ENCODE measurements at regions not wholly inside any gene's neighbourhood (a gene's known extent, or its start where the extent isn't known, plus 50 kb on each side); places are given as distances from the start of the nearest gene placed in this dataset.

GRCh38 chr3:83002869-83003445 lies 1241.5 kb upstream of the GBE1 start:
- Histone ChIP-seq H4K8ac (ENCODE audit: low read depth, low read length) (no peak overlapping the region), H3K4ac (ENCODE audit: low read depth, low read length) (no peak overlapping the region)
- WGBS (ENCODE audit: extremely low coverage, insufficient coverage, low lambda C conversion rate) = 100% methylated on average over 1 of the region's 3 CpGs

GRCh38 chr3:82999777-83000176 lies 1238.3 kb upstream of the GBE1 start:
- Histone ChIP-seq H3K27me3 (ENCODE audit: insufficient read depth, low read length, poor library complexity) (no peaks in the 10 kb centered on the region), H3K4me2 (ENCODE audit: low read length) (no peak overlapping the region), H2BK15ac (replicated peaks; ENCODE audit: low read depth) (no peak overlapping the region), H2BK120ac (ENCODE audit: low read depth, low read length) (no peak overlapping the region), H3K79me2 (ENCODE audit: control insufficient read depth, insufficient read depth, low read length) (no peaks in the 10 kb centered on the region), H3K36me3 (ENCODE audit: control insufficient read depth, insufficient read depth, low read length) (no peaks in the 10 kb centered on the region), H3K4me1 (ENCODE audit: control insufficient read depth, low read depth, low read length) (no peaks in the 10 kb centered on the region), H3K9ac (ENCODE audit: low read length) (no peak overlapping the region), H4K8ac (ENCODE audit: low read depth, low read length) (no peak overlapping the region), H3K18ac (ENCODE audit: low read length) (no peak overlapping the region), H3K56ac (ENCODE audit: low read length) (no peak overlapping the region), H4K5ac (ENCODE audit: low read length) (no peak overlapping the region), H3K4me3 (ENCODE audit: low read length) (no peak overlapping the region), H2AK5ac (ENCODE audit: low read length) (no peak overlapping the region), H3K4ac (ENCODE audit: low read depth, low read length) (no peak overlapping the region), H3K27ac (ENCODE audit: low read depth, low read length) (no peak overlapping the region), H2BK5ac (ENCODE audit: low read length) (no peak overlapping the region), H3K23ac (ENCODE audit: low read length) (no peak overlapping the region), H3K79me1 (ENCODE audit: low read length) (no peaks in the 10 kb centered on the region)
- WGBS (ENCODE audit: extremely low coverage, insufficient coverage, low lambda C conversion rate) = no CpG with 5 or more reads among the region's 1 CpG
- no peak for DNase-seq

More at GRCh38 chr3:83002869-83003445, 1241.5 kb upstream of the GBE1 start:
- Histone ChIP-seq H3K27ac (ENCODE audit: low read depth, low read length) (no peak overlapping the region), H2AK5ac (ENCODE audit: low read length) (no peak overlapping the region), H2BK15ac (replicated peaks; ENCODE audit: low read depth) (no peak overlapping the region), H3K79me1 (ENCODE audit: low read length) (no peaks in the 10 kb centered on the region), H3K4me3 (ENCODE audit: low read length) (no peak overlapping the region), H2BK5ac (ENCODE audit: low read length) (no peak overlapping the region), H4K5ac (ENCODE audit: low read length) (no peak overlapping the region), H3K36me3 (ENCODE audit: control insufficient read depth, insufficient read depth, low read length) (no peaks in the 10 kb centered on the region), H3K56ac (ENCODE audit: low read length) (no peak overlapping the region), H3K79me2 (ENCODE audit: control insufficient read depth, insufficient read depth, low read length) (no peaks in the 10 kb centered on the region), H3K4me1 (ENCODE audit: control insufficient read depth, low read depth, low read length) (no peaks in the 10 kb centered on the region), H3K27me3 (ENCODE audit: insufficient read depth, low read length, poor library complexity) (no peaks in the 10 kb centered on the region), H3K23ac (ENCODE audit: low read length) (no peak overlapping the region), H3K4me2 (ENCODE audit: low read length) (no peak overlapping the region), H2BK120ac (ENCODE audit: low read depth, low read length) (no peak overlapping the region), H3K9ac (ENCODE audit: low read length) (no peak overlapping the region), H3K18ac (ENCODE audit: low read length) (no peak overlapping the region)
- DNase-seq = no peak

GRCh38 chr3:82978368-82978767 lies 1216.9 kb upstream of the GBE1 start:
- H3K4ac ChIP-seq (ENCODE audit: low read depth, low read length) = no peak overlapping the region
- no peak overlapping the region for H4K5ac ChIP-seq (ENCODE audit: low read length)
- H3K4me1 ChIP-seq (ENCODE audit: control insufficient read depth, low read depth, low read length) = no peaks in the 10 kb centered on the region
- H2BK120ac ChIP-seq (ENCODE audit: low read depth, low read length) = no peak overlapping the region
- H4K8ac ChIP-seq (ENCODE audit: low read depth, low read length) = no peak overlapping the region
- whole genome bisulfite sequencing (ENCODE audit: extremely low coverage, insufficient coverage, low lambda C conversion rate) = no CpG with 5 or more reads among the region's 3 CpGs
- H3K56ac ChIP-seq (ENCODE audit: low read length) = no peak overlapping the region
- no peak overlapping the region for H2BK15ac ChIP-seq (replicated peaks; ENCODE audit: low read depth)
- no peak overlapping the region for H3K18ac ChIP-seq (ENCODE audit: low read length)
- no peaks in the 10 kb centered on the region for H3K36me3 ChIP-seq (ENCODE audit: control insufficient read depth, insufficient read depth, low read length)
- H3K79me2 ChIP-seq (ENCODE audit: control insufficient read depth, insufficient read depth, low read length) = no peaks in the 10 kb centered on the region
- H2BK5ac ChIP-seq (ENCODE audit: low read length) = no peak overlapping the region
- no peak overlapping the region for H3K4me2 ChIP-seq (ENCODE audit: low read length)
- no peak for DNase-seq
- H3K4me3 ChIP-seq (ENCODE audit: low read length) = no peak overlapping the region
- no peaks in the 10 kb centered on the region for H3K27me3 ChIP-seq (ENCODE audit: insufficient read depth, low read length, poor library complexity)
- H3K23ac ChIP-seq (ENCODE audit: low read length) = no peak overlapping the region
- H3K79me1 ChIP-seq (ENCODE audit: low read length) = no peaks in the 10 kb centered on the region
- H3K27ac ChIP-seq (ENCODE audit: low read depth, low read length) = no peak overlapping the region
- no peak overlapping the region for H2AK5ac ChIP-seq (ENCODE audit: low read length)
- H3K9ac ChIP-seq (ENCODE audit: low read length) = no peak overlapping the region

GRCh38 chr3:82977871-82978270 lies 1216.4 kb upstream of the GBE1 start:
- Histone ChIP-seq H3K4me2 (ENCODE audit: low read length) (no peak overlapping the region), H3K79me2 (ENCODE audit: control insufficient read depth, insufficient read depth, low read length) (no peaks in the 10 kb centered on the region), H3K4ac (ENCODE audit: low read depth, low read length) (no peak overlapping the region), H2BK15ac (replicated peaks; ENCODE audit: low read depth) (no peak overlapping the region), H2AK5ac (ENCODE audit: low read length) (no peak overlapping the region), H3K4me1 (ENCODE audit: control insufficient read depth, low read depth, low read length) (no peaks in the 10 kb centered on the region), H3K9ac (ENCODE audit: low read length) (no peak overlapping the region), H3K27me3 (ENCODE audit: insufficient read depth, low read length, poor library complexity) (no peaks in the 10 kb centered on the region), H3K27ac (ENCODE audit: low read depth, low read length) (no peak overlapping the region), H3K18ac (ENCODE audit: low read length) (no peak overlapping the region), H3K23ac (ENCODE audit: low read length) (no peak overlapping the region), H2BK5ac (ENCODE audit: low read length) (no peak overlapping the region), H4K8ac (ENCODE audit: low read depth, low read length) (no peak overlapping the region), H2BK120ac (ENCODE audit: low read depth, low read length) (no peak overlapping the region), H3K36me3 (ENCODE audit: control insufficient read depth, insufficient read depth, low read length) (no peaks in the 10 kb centered on the region), H4K5ac (ENCODE audit: low read length) (no peak overlapping the region), H3K79me1 (ENCODE audit: low read length) (no peaks in the 10 kb centered on the region), H3K4me3 (ENCODE audit: low read length) (no peak overlapping the region), H3K56ac (ENCODE audit: low read length) (no peak overlapping the region)
- WGBS (ENCODE audit: extremely low coverage, insufficient coverage, low lambda C conversion rate) = no CpG with 5 or more reads among the region's 3 CpGs
- DNase-seq = peak; percentile 32

GRCh38 chr3:82973791-82974190 lies 1212.3 kb upstream of the GBE1 start:
- Histone ChIP-seq H3K79me1 (ENCODE audit: low read length) (no peaks in the 10 kb centered on the region), H3K79me2 (ENCODE audit: control insufficient read depth, insufficient read depth, low read length) (no peaks in the 10 kb centered on the region), H2BK15ac (replicated peaks; ENCODE audit: low read depth) (no peak overlapping the region), H2BK5ac (ENCODE audit: low read length) (no peak overlapping the region), H4K8ac (ENCODE audit: low read depth, low read length) (no peak overlapping the region), H3K18ac (ENCODE audit: low read length) (no peak overlapping the region), H3K4me3 (ENCODE audit: low read length) (no peak overlapping the region), H3K27ac (ENCODE audit: low read depth, low read length) (no peak overlapping the region), H3K4ac (ENCODE audit: low read depth, low read length) (no peak overlapping the region), H2BK120ac (ENCODE audit: low read depth, low read length) (no peak overlapping the region), H3K36me3 (ENCODE audit: control insufficient read depth, insufficient read depth, low read length) (no peaks in the 10 kb centered on the region), H3K23ac (ENCODE audit: low read length) (no peak overlapping the region), H3K4me2 (ENCODE audit: low read length) (no peak overlapping the region), H2AK5ac (ENCODE audit: low read length) (no peak overlapping the region), H4K5ac (ENCODE audit: low read length) (no peak overlapping the region), H3K9ac (ENCODE audit: low read length) (no peak overlapping the region), H3K56ac (ENCODE audit: low read length) (no peak overlapping the region), H3K27me3 (ENCODE audit: insufficient read depth, low read length, poor library complexity) (no peaks in the 10 kb centered on the region), H3K4me1 (ENCODE audit: control insufficient read depth, low read depth, low read length) (no peaks in the 10 kb centered on the region)
- no peak for DNase-seq
- WGBS (ENCODE audit: extremely low coverage, insufficient coverage, low lambda C conversion rate) = no CpG with 5 or more reads among the region's 1 CpG

GRCh38 chr3:82960379-82960778 lies 1198.9 kb upstream of the GBE1 start:
- Histone ChIP-seq H3K9ac (ENCODE audit: low read length) (no peak overlapping the region), H3K4ac (ENCODE audit: low read depth, low read length) (no peak overlapping the region), H3K79me2 (ENCODE audit: control insufficient read depth, insufficient read depth, low read length) (no peaks in the 10 kb centered on the region), H3K23ac (ENCODE audit: low read length) (no peak overlapping the region), H3K27ac (ENCODE audit: low read depth, low read length) (no peak overlapping the region), H2BK15ac (replicated peaks; ENCODE audit: low read depth) (no peak overlapping the region), H3K4me3 (ENCODE audit: low read length) (no peak overlapping the region), H4K8ac (ENCODE audit: low read depth, low read length) (no peak overlapping the region), H3K27me3 (ENCODE audit: insufficient read depth, low read length, poor library complexity) (no peaks in the 10 kb centered on the region), H2BK5ac (ENCODE audit: low read length) (no peak overlapping the region), H3K79me1 (ENCODE audit: low read length) (no peaks in the 10 kb centered on the region), H3K4me1 (ENCODE audit: control insufficient read depth, low read depth, low read length) (no peaks in the 10 kb centered on the region), H3K4me2 (ENCODE audit: low read length) (no peak overlapping the region), H2AK5ac (ENCODE audit: low read length) (no peak overlapping the region), H3K56ac (ENCODE audit: low read length) (no peak overlapping the region), H3K36me3 (ENCODE audit: control insufficient read depth, insufficient read depth, low read length) (no peaks in the 10 kb centered on the region), H4K5ac (ENCODE audit: low read length) (no peak overlapping the region), H3K18ac (ENCODE audit: low read length) (no peak overlapping the region), H2BK120ac (ENCODE audit: low read depth, low read length) (no peak overlapping the region)
- no peak for DNase-seq
